T-helper 17 cell (primary cell): ENCODE measurements at regions not wholly inside any gene's neighbourhood (a gene's known extent, or its start where the extent isn't known, plus 50 kb on each side); places are given as distances from the start of the nearest gene placed in this dataset.

Source experiments
- ATAC-seq: fragments of 150-1000 bp; cut with Tn5 transposase; 2 replicates; pipeline ENCODE4 v1.10.0; 2021; ENCODE audit warnings: mild to moderate bottlenecking, moderate library complexity
- DNase-seq, 3 donors: peaks; one replicate each; pipeline versions ENCODE4 v3.0.0 to v3.0.0-alpha.2; 2020 to 2021
- H3K9me3 ChIP-seq: one replicate; pipeline ENCODE4 v1.7.0; 2013; ENCODE audit warnings: low read length, mild to moderate bottlenecking; ENCODE audit not compliant: control insufficient read depth, poor library complexity, severe bottlenecking
- H3K27ac Mint-ChIP-seq: one replicate; pipeline ENCODE4 v1.8.0; 2022; ENCODE audit warnings: mild to moderate bottlenecking, moderate library complexity, mixed read lengths
- H3K27me3 Mint-ChIP-seq: one replicate; pipeline ENCODE4 v1.8.0; 2022; ENCODE audit warnings: mixed read lengths
- H3K36me3 Mint-ChIP-seq: one replicate; pipeline ENCODE4 v1.8.0; 2022; ENCODE audit warnings: low read depth, mixed read lengths
- H3K4me1 Mint-ChIP-seq: one replicate; pipeline ENCODE4 v1.8.0; 2022; ENCODE audit warnings: mild to moderate bottlenecking, mixed read lengths
- H3K4me3 Mint-ChIP-seq: one replicate; pipeline ENCODE4 v1.8.0; 2022; ENCODE audit warnings: mild to moderate bottlenecking, moderate library complexity, mixed read lengths

- H3K27ac Mint-ChIP-seq = no peak overlapping the region
- no peaks in the 10 kb centered on the region for H3K4me1 Mint-ChIP-seq
- H3K36me3 Mint-ChIP-seq = no peaks in the 10 kb centered on the region
- DNase-seq (no peak), ATAC-seq (no peak)
- no peak overlapping the region for H3K4me3 Mint-ChIP-seq
- H3K9me3 ChIP-seq = no peaks in the 10 kb centered on the region
- no peaks in the 10 kb centered on the region for H3K27me3 Mint-ChIP-seq
Observed at GRCh38 chr4:83782591-83782990, 246.7 kb downstream of the GPAT3 start.

GRCh38 chr4:83781434-83781833 is 245.5 kb downstream of the GPAT3 start:
- ATAC-seq = no peak
- Mint-ChIP-seq H3K27me3 (peaks cover 6% of the 10 kb centered on the region), H3K4me1 (no peaks in the 10 kb centered on the region)

GRCh38 chr4:83780053-83780733 is 244.3 kb downstream of the GPAT3 start:
- H3K9me3 ChIP-seq = no peaks in the 10 kb centered on the region
- no peaks in the 10 kb centered on the region for H3K36me3 Mint-ChIP-seq
- no peak for ATAC-seq
- no peak overlapping the region for H3K4me3 Mint-ChIP-seq
- no peak for DNase-seq
- H3K27me3 Mint-ChIP-seq = peaks cover 12% of the 10 kb centered on the region
- no peaks in the 10 kb centered on the region for H3K4me1 Mint-ChIP-seq
- H3K27ac Mint-ChIP-seq = no peak overlapping the region

More at GRCh38 chr4:83781434-83781833, 245.5 kb downstream of the GPAT3 start:
- H3K9me3 ChIP-seq = no peaks in the 10 kb centered on the region
- no peak overlapping the region for H3K4me3 Mint-ChIP-seq
- no peaks in the 10 kb centered on the region for H3K36me3 Mint-ChIP-seq
- no peak for DNase-seq
- H3K27ac Mint-ChIP-seq = no peak overlapping the region

GRCh38 chr4:83779103-83780052 is 243.5 kb downstream of the GPAT3 start:
- Mint-ChIP-seq H3K36me3 (no peaks in the 10 kb centered on the region), H3K4me3 (no peak overlapping the region), H3K4me1 (no peaks in the 10 kb centered on the region), H3K27me3 (peaks cover 12% of the 10 kb centered on the region), H3K27ac (no peak overlapping the region)
- DNase-seq (no peak), ATAC-seq (no peak)
- no peaks in the 10 kb centered on the region for H3K9me3 ChIP-seq

GRCh38 chr4:83772685-83773084 is 236.8 kb downstream of the GPAT3 start:
- DNase-seq (no peak), ATAC-seq (no peak)
- H3K27me3 Mint-ChIP-seq = peaks cover 42% of the 10 kb centered on the region
- H3K4me1 Mint-ChIP-seq = no peaks in the 10 kb centered on the region
- H3K27ac Mint-ChIP-seq = no peak overlapping the region
- no peaks in the 10 kb centered on the region for H3K9me3 ChIP-seq
- H3K4me3 Mint-ChIP-seq = no peak overlapping the region
- no peaks in the 10 kb centered on the region for H3K36me3 Mint-ChIP-seq

- Mint-ChIP-seq H3K36me3 (no peaks in the 10 kb centered on the region), H3K27ac (no peak overlapping the region), H3K4me3 (no peak overlapping the region), H3K4me1 (no peaks in the 10 kb centered on the region), H3K27me3 (peaks cover 36% of the 10 kb centered on the region)
- DNase-seq (no peak), ATAC-seq (no peak)
- H3K9me3 ChIP-seq = no peaks in the 10 kb centered on the region
Observed at GRCh38 chr4:83771113-83771705, 235.3 kb downstream of the GPAT3 start.

- DNase-seq (no peak), ATAC-seq (no peak)
- no peaks in the 10 kb centered on the region for H3K9me3 ChIP-seq
- Mint-ChIP-seq H3K36me3 (no peaks in the 10 kb centered on the region), H3K27ac (no peak overlapping the region), H3K4me3 (no peak overlapping the region), H3K4me1 (no peaks in the 10 kb centered on the region), H3K27me3 (peaks cover 39% of the 10 kb centered on the region)
Observed at GRCh38 chr4:83768146-83768545, 232.2 kb downstream of the GPAT3 start.

GRCh38 chr4:83767067-83767466 is 231.2 kb downstream of the GPAT3 start:
- Mint-ChIP-seq H3K4me3 (no peak overlapping the region), H3K36me3 (no peaks in the 10 kb centered on the region), H3K27me3 (peaks cover 41% of the 10 kb centered on the region), H3K27ac (no peak overlapping the region), H3K4me1 (no peaks in the 10 kb centered on the region)
- H3K9me3 ChIP-seq = no peaks in the 10 kb centered on the region
- ATAC-seq (no peak), DNase-seq (no peak)

- ATAC-seq = no peak
Observed at GRCh38 chr4:83759611-83760010, 223.7 kb downstream of the GPAT3 start.

GRCh38 chr4:83758285-83758684 is 222.4 kb downstream of the GPAT3 start:
- H3K9me3 ChIP-seq = no peaks in the 10 kb centered on the region
- no peak overlapping the region for H3K4me3 Mint-ChIP-seq
- DNase-seq = no peak
- H3K27me3 Mint-ChIP-seq = peaks cover 24% of the 10 kb centered on the region
- H3K36me3 Mint-ChIP-seq = no peaks in the 10 kb centered on the region
- no peak overlapping the region for H3K27ac Mint-ChIP-seq
- ATAC-seq = no peak
- H3K4me1 Mint-ChIP-seq = no peaks in the 10 kb centered on the region

More at GRCh38 chr4:83759611-83760010, 223.7 kb downstream of the GPAT3 start:
- H3K4me3 Mint-ChIP-seq = no peak overlapping the region
- H3K27me3 Mint-ChIP-seq = peaks cover 32% of the 10 kb centered on the region
- H3K36me3 Mint-ChIP-seq = no peaks in the 10 kb centered on the region
- no peaks in the 10 kb centered on the region for H3K4me1 Mint-ChIP-seq
- no peaks in the 10 kb centered on the region for H3K9me3 ChIP-seq
- DNase-seq = no peak
- H3K27ac Mint-ChIP-seq = no peak overlapping the region

- no peak for DNase-seq
- Mint-ChIP-seq H3K27me3 (peaks cover 16% of the 10 kb centered on the region), H3K36me3 (no peaks in the 10 kb centered on the region), H3K27ac (no peak overlapping the region), H3K4me3 (no peak overlapping the region), H3K4me1 (no peaks in the 10 kb centered on the region)
- ATAC-seq = no peak
- no peaks in the 10 kb centered on the region for H3K9me3 ChIP-seq
Observed at GRCh38 chr4:83757121-83757621, 221.3 kb downstream of the GPAT3 start.

GRCh38 chr4:83753260-83753659 is 217.4 kb downstream of the GPAT3 start:
- H3K27me3 Mint-ChIP-seq = peaks cover 4% of the 10 kb centered on the region
- H3K4me1 Mint-ChIP-seq = no peaks in the 10 kb centered on the region
- no peaks in the 10 kb centered on the region for H3K36me3 Mint-ChIP-seq
- DNase-seq (no peak), ATAC-seq (no peak)
- no peaks in the 10 kb centered on the region for H3K9me3 ChIP-seq
- H3K4me3 Mint-ChIP-seq = no peak overlapping the region
- no peak overlapping the region for H3K27ac Mint-ChIP-seq

- H3K27ac Mint-ChIP-seq = no peak overlapping the region
- H3K36me3 Mint-ChIP-seq = no peaks in the 10 kb centered on the region
- ATAC-seq = no peak
- no peak for DNase-seq
- no peak overlapping the region for H3K4me3 Mint-ChIP-seq
- no peaks in the 10 kb centered on the region for H3K9me3 ChIP-seq
- no peaks in the 10 kb centered on the region for H3K4me1 Mint-ChIP-seq
- no peaks in the 10 kb centered on the region for H3K27me3 Mint-ChIP-seq
Observed at GRCh38 chr4:83751336-83751949, 215.5 kb downstream of the GPAT3 start.
